GM18951 (cell line): ENCODE measurements at regions not wholly inside any gene's neighbourhood (a gene's known extent, or its start where the extent isn't known, plus 50 kb on each side); places are given as distances from the start of the nearest gene placed in this dataset.
"Not testable (repeated sequence)": the region's sequence is repeated elsewhere in the genome, so short reads cannot be mapped to it uniquely, and the experiment has no call there.

Experiments used
- POLR2A ChIP-seq: IDR thresholded peaks from 4 replicates; pipeline ENCODE4 v1.6.1; 2011; ENCODE audit warnings: mild to moderate bottlenecking; ENCODE audit not compliant: insufficient read length, insufficient read depth; ENCODE audit errors: extremely low read depth
- in situ Hi-C: fragments of 300-500 bp; cut with MboI; formaldehyde crosslinking; loops from one replicate; pipeline ENCODE4 v1.12.0; 2022; ENCODE audit warnings: low sequenced_read_pairs, mixed read lengths, inconsistent platforms; ENCODE audit not compliant: unreplicated experiment

GRCh38 chr20:48490961-48491831 lies 336.6 kb downstream of the PREX1 start:
- in situ Hi-C loops = no loop called here
- no peak for TF ChIP-seq POLR2A

- in situ Hi-C loops = not testable (repeated sequence)
Measured at GRCh38 chr20:48490341-48490740, 337.5 kb downstream of the PREX1 start.

- in situ Hi-C loops = no loop called here
- no peak for TF ChIP-seq POLR2A
Measured at GRCh38 chr20:48489656-48490055, 338.1 kb downstream of the PREX1 start.

GRCh38 chr20:48489046-48489463 lies 338.7 kb downstream of the PREX1 start:
- in situ Hi-C loops = no loop called here
- no peak for TF ChIP-seq POLR2A

GRCh38 chr20:48488334-48489034 lies 339.3 kb downstream of the PREX1 start:
- in situ Hi-C loops = not testable (repeated sequence)

GRCh38 chr20:48486065-48486464 lies 341.7 kb downstream of the PREX1 start:
- in situ Hi-C loops = no loop called here
- no peak for TF ChIP-seq POLR2A

- in situ Hi-C loops = not testable (repeated sequence)
Measured at GRCh38 chr20:48485153-48485552, 342.6 kb downstream of the PREX1 start.

GRCh38 chr20:48483334-48484066 lies 344.3 kb downstream of the PREX1 start:
- TF ChIP-seq POLR2A = no peak
- in situ Hi-C loops = no loop called here

- in situ Hi-C loops = no loop called here
- no peak for TF ChIP-seq POLR2A
Measured at GRCh38 chr20:48482790-48483189, 345.0 kb downstream of the PREX1 start.

- no peak for TF ChIP-seq POLR2A
- in situ Hi-C loops = no loop called here
Measured at GRCh38 chr20:48480216-48480772, 347.5 kb downstream of the PREX1 start.

GRCh38 chr20:48478806-48479585 lies 348.8 kb downstream of the PREX1 start:
- in situ Hi-C loops = no loop called here
- TF ChIP-seq POLR2A = no peak

GRCh38 chr20:48478370-48478769 lies 349.4 kb downstream of the PREX1 start:
- in situ Hi-C loops = no loop called here
- no peak for TF ChIP-seq POLR2A

- no peak for TF ChIP-seq POLR2A
- in situ Hi-C loops = no loop called here
Measured at GRCh38 chr20:48476854-48477253, 350.9 kb downstream of the PREX1 start.

GRCh38 chr20:48474022-48474421 lies 353.8 kb downstream of the PREX1 start:
- TF ChIP-seq POLR2A = no peak
- in situ Hi-C loops = no loop called here
